H9 (cell line): ENCODE measurements at regions not wholly inside any gene's neighbourhood (a gene's known extent, or its start where the extent isn't known, plus 50 kb on each side); places are given as distances from the start of the nearest gene placed in this dataset.

Source experiments
- DNase-seq: peaks from one replicate; pipeline ENCODE4 v3.0.0-alpha.2; 2017
- H2AFZ ChIP-seq: one replicate; pipeline ENCODE4 v1.6.1; 2013; ENCODE audit warnings: mild to moderate bottlenecking, low read length, control low read depth, moderate library complexity
- H2AK5ac ChIP-seq: 2 replicates; pipeline ENCODE4 v1.6.1; 2013; ENCODE audit warnings: low read length, control low read depth, mixed read lengths; ENCODE audit not compliant: insufficient read length
- H2BK120ac ChIP-seq: one replicate; pipeline ENCODE4 v1.6.1; 2013; ENCODE audit warnings: low read depth, mild to moderate bottlenecking, low read length, control low read depth, inconsistent platforms; ENCODE audit not compliant: poor library complexity, severe bottlenecking
- H2BK12ac ChIP-seq: 2 replicates; pipeline ENCODE4 v1.6.1; 2013; ENCODE audit warnings: low read length, control low read depth, mixed read lengths, low read depth; ENCODE audit not compliant: insufficient read length
- H2BK15ac ChIP-seq: 2 replicates; pipeline ENCODE4 v1.6.1; 2013; ENCODE audit warnings: low read depth, low read length, control low read depth
- H2BK20ac ChIP-seq: one replicate; pipeline ENCODE4 v1.6.1; 2013; ENCODE audit warnings: low read depth, mild to moderate bottlenecking, low read length, control low read depth, inconsistent platforms; ENCODE audit not compliant: poor library complexity, severe bottlenecking
- H2BK5ac ChIP-seq: 2 replicates; pipeline ENCODE4 v1.6.1; 2013; ENCODE audit warnings: low read length, control low read depth, mixed read lengths; ENCODE audit not compliant: insufficient read length
- H3K14ac ChIP-seq: 2 replicates; pipeline ENCODE4 v1.6.1; 2013; ENCODE audit warnings: low read length, control low read depth; ENCODE audit not compliant: insufficient read depth
- H3K18ac ChIP-seq: 2 replicates; pipeline ENCODE4 v1.6.1; 2013; ENCODE audit warnings: low read depth, mild to moderate bottlenecking, mixed read lengths, low read length, control low read depth; ENCODE audit not compliant: insufficient read length
- H3K23ac ChIP-seq: 2 replicates; pipeline ENCODE4 v1.6.1; 2013; ENCODE audit warnings: low read length, control low read depth, mixed read lengths, low read depth; ENCODE audit not compliant: insufficient read length
- H3K23me2 ChIP-seq: 2 replicates; pipeline ENCODE4 v1.6.1; 2013; ENCODE audit warnings: low read depth, mild to moderate bottlenecking, mixed read lengths, low read length, control low read depth; ENCODE audit not compliant: insufficient read length, poor library complexity, severe bottlenecking
- H3K27ac ChIP-seq: 2 replicates; pipeline ENCODE4 v1.5.1; 2013; ENCODE audit warnings: low read length, control low read depth, mixed read lengths, low read depth; ENCODE audit not compliant: insufficient read length
- H3K27me3 ChIP-seq: 2 replicates; pipeline ENCODE4 v1.6.1; 2013; ENCODE audit warnings: low read length, control low read depth, inconsistent platforms; ENCODE audit not compliant: insufficient read depth
- H3K4ac ChIP-seq: 2 replicates; pipeline ENCODE4 v1.6.1; 2013; ENCODE audit warnings: low read depth, mild to moderate bottlenecking, control low read depth, inconsistent platforms, low read length, moderate library complexity
- H3K4me1 ChIP-seq: 2 replicates; pipeline ENCODE4 v1.6.1; 2013; ENCODE audit warnings: low read length, control low read depth, inconsistent platforms; ENCODE audit not compliant: insufficient read depth
- H3K4me2 ChIP-seq: 2 replicates; pipeline ENCODE4 v1.6.1; 2013; ENCODE audit warnings: low read length, control low read depth, mixed read lengths; ENCODE audit not compliant: insufficient read length, insufficient read depth
- H3K56ac ChIP-seq: 2 replicates; pipeline ENCODE4 v1.6.1; 2013; ENCODE audit warnings: low read depth, mild to moderate bottlenecking, mixed read lengths, low read length, control low read depth; ENCODE audit not compliant: insufficient read length
- H3K79me1 ChIP-seq: 2 replicates; pipeline ENCODE4 v1.6.1; 2013; ENCODE audit warnings: low read depth, mild to moderate bottlenecking, moderate library complexity, low read length, control low read depth, inconsistent platforms; ENCODE audit not compliant: insufficient read depth, poor library complexity, severe bottlenecking
- H3K79me2 ChIP-seq: 2 replicates; pipeline ENCODE4 v1.6.1; 2013; ENCODE audit warnings: low read length, control low read depth, inconsistent platforms; ENCODE audit not compliant: insufficient read depth
- H3K9ac ChIP-seq: 2 replicates; pipeline ENCODE4 v1.6.1; 2013; ENCODE audit warnings: low read length, control low read depth, mixed read lengths; ENCODE audit not compliant: insufficient read length; ENCODE audit errors: extremely low read depth
- H3K9me3 ChIP-seq: one replicate; pipeline ENCODE4 v1.6.1; 2013; ENCODE audit warnings: low read depth, low read length, inconsistent platforms; ENCODE audit not compliant: control insufficient read depth
- H3T11ph ChIP-seq: one replicate; pipeline ENCODE4 v1.6.1; 2013; ENCODE audit warnings: mild to moderate bottlenecking, low read length, control low read depth, inconsistent platforms
- H4K20me1 ChIP-seq: one replicate; pipeline ENCODE4 v1.6.1; 2013; ENCODE audit not compliant: control insufficient read depth, insufficient read length, insufficient read depth
- H4K5ac ChIP-seq: 2 replicates; pipeline ENCODE4 v1.6.1; 2013; ENCODE audit warnings: low read depth, mild to moderate bottlenecking, mixed read lengths, low read length, control low read depth; ENCODE audit not compliant: insufficient read length
- H4K8ac ChIP-seq: replicated peaks from 2 replicates; pipeline ENCODE4 v1.6.1; 2013; ENCODE audit warnings: low read length, control low read depth, mixed read lengths, low read depth; ENCODE audit not compliant: insufficient read length
- H4K91ac ChIP-seq: 2 replicates; pipeline ENCODE4 v1.6.1; 2013; ENCODE audit warnings: low read depth, mild to moderate bottlenecking, moderate library complexity, mixed read lengths, low read length, control low read depth; ENCODE audit not compliant: insufficient read length
- H3K27ac Mint-ChIP-seq, 3 experiments: 2 replicates in 2 of 3; 3 replicates in 1 of 3; pipeline ENCODE4 v1.8.0; 2020 to 2021; ENCODE audit warnings: mixed read lengths in 3 of 3, mild to moderate bottlenecking in 1 of 3, moderate library complexity in 1 of 3
- H3K27me3 Mint-ChIP-seq: 2 replicates; pipeline ENCODE4 v1.8.0; 2021; ENCODE audit warnings: low read depth, mild to moderate bottlenecking, moderate library complexity, mixed read lengths
- H3K36me3 Mint-ChIP-seq, 3 experiments: 2 replicates in 2 of 3; 3 replicates in 1 of 3; pipeline ENCODE4 v1.8.0; 2020 to 2021; ENCODE audit warnings: low read depth in 3 of 3, mixed read lengths in 3 of 3; ENCODE audit not compliant: insufficient read depth in 1 of 3
- H3K4me1 Mint-ChIP-seq, 2 experiments: 2 replicates each; pipeline ENCODE4 v1.8.0; 2020; ENCODE audit warnings: mixed read lengths in 2 of 2
- H3K4me3 Mint-ChIP-seq, 2 experiments: 2 replicates in 1 of 2; 3 replicates in 1 of 2; pipeline ENCODE4 v1.8.0; 2020 to 2021; ENCODE audit warnings: mild to moderate bottlenecking in 2 of 2, mixed read lengths in 2 of 2, moderate library complexity in 1 of 2
- H3K9me3 Mint-ChIP-seq, 2 experiments: 2 replicates in 1 of 2; 3 replicates in 1 of 2; pipeline ENCODE4 v1.8.0; 2020; ENCODE audit warnings: mild to moderate bottlenecking in 2 of 2, mixed read lengths in 2 of 2, moderate library complexity in 1 of 2
- CTCF ChIP-seq: fragments of 200-600 bp; sonication (generic); conservative IDR thresholded peaks from 3 replicates; pipeline ENCODE4 v1.8.0; 2021; ENCODE audit warnings: antibody characterized with exemption, mild to moderate bottlenecking
- WGBS: extraction: QIAGEN DNeasy Blood & Tissue Kit; methylation state at CpG from one replicate; pipeline ENCODE4 v1.1.7; 2013; ENCODE audit warnings: missing lambda C conversion rate, low lambda C conversion rate, mixed read lengths; ENCODE audit not compliant: insufficient read length; ENCODE audit errors: extremely low coverage; 5-methylcytosine and 5-hydroxymethylcytosine counted together

- Mint-ChIP-seq H3K27ac (peak overlapping the region; percentile 4 to 94 (median 61); a peak in 4 of 7 replicates), H3K9me3 (no peaks in the 10 kb centered on the region), H3K36me3 (peaks cover 0 to 2% (median 0%) of the 10 kb centered on the region in 3 experiments; a peak in 2 of 7 replicates), H3K4me3 (peak overlapping the region; percentile 63; a peak in 4 of 5 replicates), H3K4me1 (peaks cover 29 to 37% of the 10 kb centered on the region in 2 experiments), H3K27me3 (peaks cover 17% of the 10 kb centered on the region)
- peak; percentile 60 for DNase-seq
- Histone ChIP-seq H3K23me2 (no peaks in the 10 kb centered on the region), H3K23ac (no peak overlapping the region), H3K9ac (no peak overlapping the region), H4K5ac (peak overlapping the region; percentile 37), H3K14ac (no peak overlapping the region; the same call in 1 of the 2 replicates), H2BK5ac (no peak overlapping the region), H3K27ac (peak overlapping the region; percentile 46), H4K91ac (no peak overlapping the region), H3K9me3 (no peaks in the 10 kb centered on the region), H3K4me1 (peaks cover 11% of the 10 kb centered on the region), H2BK12ac (no peak overlapping the region), H2AK5ac (no peak overlapping the region), H3K27me3 (no peaks in the 10 kb centered on the region; the same call in 1 of the 2 replicates), H2BK15ac (no peak overlapping the region), H4K8ac (no peak overlapping the region), H3K4ac (no peak overlapping the region; the same call in 1 of the 2 replicates), H3K4me2 (peak overlapping the region; percentile 60), H3K18ac (peak overlapping the region; percentile 28), H2BK120ac (no peak overlapping the region), H3K79me1 (no peaks in the 10 kb centered on the region), H2BK20ac (no peak overlapping the region), H3K56ac (no peak overlapping the region), H3T11ph (no peak overlapping the region), H4K20me1 (peaks cover 4% of the 10 kb centered on the region), H3K79me2 (no peaks in the 10 kb centered on the region), H2AFZ (no peak overlapping the region)
- WGBS = no CpG with 5 or more reads among the region's 5 CpGs
- TF ChIP-seq CTCF = no peak
These were observed 107.4 kb downstream of the TBX19 start for GRCh38 chr1:168387781-168388760.
